C4-2B (cell line): ENCODE measurements at regions not wholly inside any gene's neighbourhood (a gene's known extent, or its start where the extent isn't known, plus 50 kb on each side); places are given as distances from the start of the nearest gene placed in this dataset.

ENCODE experiments used
- H3K27ac ChIP-seq: fragments of 450-650 bp; 2 replicates; pipeline ENCODE4 v1.5.1; 2017
- ZFX ChIP-seq: fragments of 450-650 bp; IDR thresholded peaks from 2 replicates; pipeline ENCODE4 v1.6.1; 2017
- TF ChIP-seq, protein P1 (sequence below): fragments of 450-650 bp; conservative IDR thresholded peaks from 2 replicates; pipeline ENCODE4 v1.5.1; 2017; ENCODE audit warnings: mild to moderate bottlenecking

DNA sequence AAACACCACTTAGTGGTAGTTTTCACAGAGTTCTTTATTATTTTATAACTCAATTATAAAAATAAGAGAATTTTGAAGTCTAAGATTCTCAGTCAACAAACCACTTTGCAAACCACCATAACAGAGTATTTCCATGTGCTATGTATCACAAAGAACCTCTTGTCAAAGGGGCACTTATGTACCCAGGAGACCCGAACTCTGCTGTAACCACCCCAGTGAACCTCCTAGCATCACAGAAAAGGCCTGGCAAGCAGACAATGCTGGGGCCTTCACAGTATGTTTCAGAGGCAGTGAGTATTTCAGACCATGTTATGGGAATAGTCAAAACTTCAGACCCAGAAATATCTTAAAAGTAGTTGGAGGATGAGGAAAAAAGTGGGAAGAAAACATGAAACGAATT is 714.1 kb downstream of the EFNB2 start:
- TF ChIP-seq, protein P1, sequence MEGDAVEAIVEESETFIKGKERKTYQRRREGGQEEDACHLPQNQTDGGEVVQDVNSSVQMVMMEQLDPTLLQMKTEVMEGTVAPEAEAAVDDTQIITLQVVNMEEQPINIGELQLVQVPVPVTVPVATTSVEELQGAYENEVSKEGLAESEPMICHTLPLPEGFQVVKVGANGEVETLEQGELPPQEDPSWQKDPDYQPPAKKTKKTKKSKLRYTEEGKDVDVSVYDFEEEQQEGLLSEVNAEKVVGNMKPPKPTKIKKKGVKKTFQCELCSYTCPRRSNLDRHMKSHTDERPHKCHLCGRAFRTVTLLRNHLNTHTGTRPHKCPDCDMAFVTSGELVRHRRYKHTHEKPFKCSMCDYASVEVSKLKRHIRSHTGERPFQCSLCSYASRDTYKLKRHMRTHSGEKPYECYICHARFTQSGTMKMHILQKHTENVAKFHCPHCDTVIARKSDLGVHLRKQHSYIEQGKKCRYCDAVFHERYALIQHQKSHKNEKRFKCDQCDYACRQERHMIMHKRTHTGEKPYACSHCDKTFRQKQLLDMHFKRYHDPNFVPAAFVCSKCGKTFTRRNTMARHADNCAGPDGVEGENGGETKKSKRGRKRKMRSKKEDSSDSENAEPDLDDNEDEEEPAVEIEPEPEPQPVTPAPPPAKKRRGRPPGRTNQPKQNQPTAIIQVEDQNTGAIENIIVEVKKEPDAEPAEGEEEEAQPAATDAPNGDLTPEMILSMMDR: no peak
- TF ChIP-seq ZFX: no peak

DNA sequence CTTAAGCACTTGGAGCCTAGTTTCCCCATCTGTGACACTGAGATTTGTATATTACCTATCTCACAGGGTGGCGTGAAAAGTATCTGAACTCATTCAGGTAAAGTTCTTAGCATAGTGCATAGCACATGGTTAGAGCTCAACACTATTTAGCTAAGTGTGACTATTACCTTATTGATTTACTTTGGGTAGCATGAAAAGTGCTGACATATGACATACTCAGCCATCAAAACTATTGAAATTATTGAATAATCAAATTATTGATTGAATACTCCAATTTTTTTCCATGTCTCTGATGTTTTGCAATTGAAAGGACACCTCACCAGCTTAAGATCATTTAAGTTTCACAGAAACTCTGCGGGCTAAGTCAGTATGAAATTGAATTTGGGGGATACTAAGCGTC is 715.0 kb downstream of the EFNB2 start:
- TF ChIP-seq, protein P1: no peak
- TF ChIP-seq ZFX: no peak
- H3K27ac ChIP-seq: no peak overlapping the region

More for the DNA sequence above, 714.1 kb downstream of the EFNB2 start:
- no peak overlapping the region for H3K27ac ChIP-seq

DNA sequence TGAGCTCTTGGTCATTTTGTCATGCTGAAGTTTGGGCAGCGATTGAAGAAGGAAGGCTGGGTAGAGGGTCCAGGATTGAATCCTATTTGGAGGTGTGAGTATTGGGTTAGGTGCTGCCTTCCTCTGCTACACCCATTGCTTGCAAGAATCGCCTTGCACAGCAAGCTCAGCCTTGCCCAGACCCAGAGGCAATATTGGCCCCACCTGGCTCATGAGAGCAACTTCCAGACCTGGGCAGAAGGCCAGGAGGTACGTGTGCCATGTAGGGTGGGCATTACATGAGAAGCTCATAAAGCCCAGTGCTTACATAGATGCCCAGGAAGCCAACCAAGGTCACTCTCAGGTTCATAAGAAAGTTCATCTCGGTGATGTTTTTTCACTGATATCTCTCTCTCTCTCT is 718.0 kb downstream of the EFNB2 start:
- H3K27ac ChIP-seq: peak overlapping the region; percentile 79

DNA sequence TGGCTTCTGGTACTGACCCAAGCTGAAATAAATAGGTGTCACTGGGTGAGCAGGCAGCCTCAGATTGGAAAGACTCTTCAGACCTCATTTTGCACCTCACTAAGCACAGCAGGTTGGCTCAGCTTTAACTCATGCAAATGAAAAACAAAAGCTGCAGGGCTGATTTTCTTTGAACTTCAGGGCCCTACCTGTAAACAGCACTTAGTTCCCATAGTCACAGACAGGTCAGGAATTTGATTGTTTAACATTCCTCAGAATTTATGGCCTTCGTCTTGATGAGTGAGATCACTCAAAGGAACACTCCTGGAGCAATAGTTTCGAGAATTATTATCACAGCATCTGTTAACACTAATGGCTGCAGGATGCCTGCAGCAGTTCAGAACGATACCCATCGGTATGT is 718.5 kb downstream of the EFNB2 start:
- H3K27ac ChIP-seq: peak overlapping the region; percentile 79

More for the DNA sequence above, 718.0 kb downstream of the EFNB2 start:
- TF ChIP-seq, protein P1: no peak
- TF ChIP-seq ZFX: no peak

DNA sequence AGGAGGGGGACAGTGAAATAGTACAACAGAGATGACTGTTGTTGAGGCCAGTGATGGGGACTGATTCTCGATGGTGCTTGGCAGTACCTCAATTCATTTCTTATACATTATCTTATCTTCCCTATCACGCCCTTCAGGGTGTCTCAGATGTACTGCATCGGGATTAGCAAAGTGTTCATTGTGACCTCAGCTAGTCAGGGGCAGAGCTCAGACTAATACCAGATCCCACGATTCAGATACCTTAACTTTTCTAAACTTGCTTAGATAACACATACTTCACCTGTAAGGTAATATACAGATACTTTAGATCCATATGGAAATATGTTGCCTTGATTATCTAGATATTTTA is 720.6 kb downstream of the EFNB2 start:
- TF ChIP-seq, protein P1: no peak
- no peak for TF ChIP-seq ZFX
- H3K27ac ChIP-seq: no peak overlapping the region

More for the DNA sequence above, 718.5 kb downstream of the EFNB2 start:
- TF ChIP-seq, protein P1: no peak
- TF ChIP-seq ZFX: no peak

DNA sequence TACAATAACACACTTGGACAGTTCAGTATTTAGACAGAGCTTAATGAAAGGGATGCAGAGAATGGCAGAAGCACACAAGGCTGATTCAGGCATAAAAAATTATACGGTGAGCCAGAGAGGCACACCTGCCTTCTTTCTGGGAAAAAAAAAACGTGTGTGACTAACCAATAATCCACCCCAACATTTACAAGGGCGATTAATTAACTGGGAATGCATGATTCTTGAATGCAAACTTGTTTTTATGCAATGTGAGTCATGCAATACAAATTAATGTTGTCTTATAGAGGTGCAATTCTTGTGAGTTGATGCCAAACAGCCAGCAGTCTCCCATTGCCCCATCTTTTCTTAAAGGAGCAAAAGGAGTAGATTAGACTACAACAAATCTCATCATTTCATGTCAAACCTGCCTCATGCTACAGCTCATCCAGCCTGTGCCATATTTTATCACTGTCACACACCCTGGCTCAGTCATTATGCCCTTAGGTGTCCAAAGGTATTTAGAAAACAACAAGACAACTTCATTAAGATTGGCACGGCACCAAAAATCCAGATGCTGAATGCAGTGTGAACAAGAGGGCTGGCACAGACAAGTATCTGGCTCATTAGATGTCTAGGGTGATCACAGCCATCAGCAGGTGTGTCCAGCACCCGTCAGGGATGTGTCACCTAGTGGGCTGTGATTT is 721.1 kb downstream of the EFNB2 start:
- no peak overlapping the region for H3K27ac ChIP-seq
- TF ChIP-seq ZFX: no peak
- TF ChIP-seq, protein P1: no peak

DNA sequence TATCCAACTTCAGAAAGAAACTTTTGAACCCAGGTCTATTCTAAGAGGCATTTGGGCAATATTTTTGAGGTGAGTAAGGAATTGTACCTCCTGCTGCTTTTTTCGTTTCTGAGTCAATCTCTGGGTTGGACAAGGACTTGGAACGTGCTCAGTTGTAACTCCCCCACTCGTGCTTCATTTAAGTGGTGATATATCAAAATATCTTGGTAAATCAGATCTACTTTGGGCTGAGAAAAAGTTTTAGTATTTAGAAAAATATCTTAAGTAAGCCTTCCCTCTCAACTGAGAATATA is 728.9 kb downstream of the EFNB2 start:
- no peak overlapping the region for H3K27ac ChIP-seq
- no peak for TF ChIP-seq ZFX
- TF ChIP-seq, protein P1: no peak
